K562 (cell line): ENCODE measurements at regions not wholly inside any gene's neighbourhood (a gene's known extent, or its start where the extent isn't known, plus 50 kb on each side); places are given as distances from the start of the nearest gene placed in this dataset.

Experiments used
- ATAC-seq: fragments of 200-7000 bp; cut with Tn5 transposase; 3 replicates; pipeline ENCODE4 v1.9.1; 2020; ENCODE audit warnings: moderate library complexity
- BruUV-seq: library from RNA; stranded (reverse); fragments of 400-500 nt; replicated peaks from 2 replicates; lab custom pipeline; 2021; lab: Mats Ljungman, UMichigan
- CTCF ChIA-PET: fragments of 300-600 bp; formaldehyde crosslinking; extraction: SDS; loops from one replicate; lab custom pipeline; 2021; ENCODE audit warnings: low intra/inter-chr PET ratio; lab: Yijun Ruan, JAX
- POLR2A ChIA-PET: fragments of 300-600, 350-650 bp; sonication (Branson Sonifier 250); formaldehyde crosslinking; extraction: SDS; loops from one replicate; lab custom pipeline; 2021; ENCODE audit warnings: antibody characterized with exemption, inconsistent platforms; lab: Yijun Ruan, JAX
- DNase-seq, 4 experiments: peaks; one replicate each; pipeline versions ENCODE4 v3.0.0 to v3.0.0-alpha.2; 2011 to 2018; ENCODE audit warnings: low spot score in 3 of 4, mixed read lengths in 3 of 4; ENCODE audit errors: extremely low read depth in 1 of 4
- FAIRE-seq: peaks from 2 replicates; lab custom pipeline; 2011; peaks lifted over from hg19 to GRCh38; lab: Jason Lieb, UNC
- H2AFZ ChIP-seq: 2 replicates; pipeline ENCODE4 v1.6.0; 2011; ENCODE audit warnings: low read depth, low read length, control low read depth, inconsistent platforms
- H3K27ac ChIP-seq: fragments of 200-600 bp; 3 replicates; pipeline ENCODE4 v1.8.0; 2011; ENCODE audit warnings: low read depth, mild to moderate bottlenecking, control low read depth, inconsistent platforms, low read length, moderate library complexity, mixed read lengths; ENCODE audit errors: extremely low read depth
- H3K27me3 ChIP-seq, 2 experiments: fragments of 300-600 bp in 1 of 2; 2 replicates in 1 of 2; 3 replicates in 1 of 2; pipeline versions ENCODE4 v1.6.0 to v1.8.0; 2011; ENCODE audit warnings: inconsistent platforms in 2 of 2, low read length in 2 of 2, mild to moderate bottlenecking in 1 of 2, mixed read lengths in 1 of 2, moderate library complexity in 1 of 2; ENCODE audit not compliant: control insufficient read depth in 2 of 2, insufficient read depth in 2 of 2
- H3K36me3 ChIP-seq: fragments of 300-600 bp; 3 replicates; pipeline ENCODE4 v1.8.0; 2011; ENCODE audit warnings: mild to moderate bottlenecking, low read length, inconsistent platforms; ENCODE audit not compliant: control insufficient read depth, insufficient read depth
- H3K4me1 ChIP-seq, 2 experiments: fragments of 200-600 bp in 1 of 2; replicated peaks in 1 of 2; 2 replicates in 1 of 2; 3 replicates in 1 of 2; pipeline versions ENCODE4 v1.5.1 to v1.8.0; 2011; ENCODE audit warnings: inconsistent platforms in 2 of 2, low read length in 2 of 2, mild to moderate bottlenecking in 1 of 2, mixed read lengths in 1 of 2, moderate library complexity in 1 of 2; ENCODE audit not compliant: control insufficient read depth in 2 of 2, insufficient read depth in 2 of 2
- H3K4me2 ChIP-seq: 2 replicates; pipeline ENCODE4 v1.6.1; 2011; ENCODE audit warnings: low read length, control low read depth, inconsistent platforms, mixed read lengths; ENCODE audit not compliant: insufficient read depth
- H3K4me3 ChIP-seq: fragments of 200-600 bp; sonication (generic), shearing (Covaris generic); 2 replicates; pipeline ENCODE4 v1.5.1; 2016; ENCODE audit warnings: control low read depth, inconsistent platforms
- H3K79me2 ChIP-seq: fragments of 200-600 bp; 3 replicates; pipeline ENCODE4 v1.8.0; 2011; ENCODE audit warnings: low read length, inconsistent platforms; ENCODE audit not compliant: control insufficient read depth, insufficient read depth
- H3K9ac ChIP-seq, 2 experiments: 2 replicates each; pipeline versions ENCODE4 v1.6.0 to v1.6.1; 2011; ENCODE audit warnings: low read depth in 2 of 2, low read length in 2 of 2, control low read depth in 1 of 2, inconsistent platforms in 1 of 2, mild to moderate bottlenecking in 1 of 2, mixed read lengths in 1 of 2; ENCODE audit not compliant: insufficient read depth in 1 of 2
- H3K9me1 ChIP-seq: one replicate; pipeline ENCODE4 v1.6.0; 2011; ENCODE audit warnings: inconsistent platforms, mild to moderate bottlenecking, low read length, moderate library complexity; ENCODE audit not compliant: control insufficient read depth, insufficient read depth
- H3K9me3 ChIP-seq: replicated peaks from 2 replicates; pipeline ENCODE4 v1.5.1; 2011; ENCODE audit warnings: low read depth, low read length, inconsistent platforms; ENCODE audit not compliant: control insufficient read depth, insufficient read depth
- H4K20me1 ChIP-seq: replicated peaks from 2 replicates; pipeline ENCODE4 v1.6.1; 2011; ENCODE audit warnings: low read length, inconsistent platforms, mixed read lengths; ENCODE audit not compliant: control insufficient read depth, insufficient read depth
- ATF7 ChIP-seq: fragments of 450-650 bp; IDR thresholded peaks from 2 replicates; pipeline ENCODE4 v1.7.1; 2014; ENCODE audit warnings: mild to moderate bottlenecking, moderate library complexity
- CBX2 ChIP-seq: fragments of 200-600 bp; sonication (generic); IDR thresholded peaks from one replicate; pipeline ENCODE4 v1.6.1; 2012; ENCODE audit warnings: mild to moderate bottlenecking, low read length, inconsistent platforms; ENCODE audit not compliant: insufficient read depth, poor library complexity, severe bottlenecking
- DDX20 ChIP-seq: fragments of 450-650 bp; IDR thresholded peaks from 2 replicates; pipeline ENCODE4 v1.6.1; 2016; ENCODE audit warnings: missing genetic modification characterization, low read depth, mild to moderate bottlenecking, missing compliant biosample characterization, moderate library complexity
- HMG20B ChIP-seq: fragments of 250-450 bp; sonication (Bioruptor Pico); IDR thresholded peaks from 2 replicates; pipeline ENCODE4 v1.5.0; 2021; ENCODE audit warnings: mild to moderate bottlenecking
- KLF10 ChIP-seq: fragments of 250-450 bp; sonication (Bioruptor Pico); IDR thresholded peaks from 2 replicates; pipeline ENCODE4 v1.6.1; 2021; ENCODE audit warnings: matching md5 sums
- POLR3G ChIP-seq: IDR thresholded peaks from 2 replicates; pipeline ENCODE4 v1.6.1; 2011; ENCODE audit not compliant: insufficient read length, insufficient replicate concordance; ENCODE audit errors: extremely low read depth
- TRIM28 ChIP-seq: fragments of 450-650 bp; IDR thresholded peaks from 2 replicates; pipeline ENCODE4 v1.6.1; 2017
- ZBED1 ChIP-seq: IDR thresholded peaks from 2 replicates; pipeline ENCODE4 v1.6.1; 2014
- ZNF224 ChIP-seq: sonication (generic); formaldehyde crosslinking; IDR thresholded peaks from 2 replicates; pipeline ENCODE4 v1.8.0; 2022; ENCODE audit warnings: mild to moderate bottlenecking, missing genetic modification reagents
- WGBS: fragments of 100-300 bp; shearing (Covaris generic); methylation state at CpG from one replicate; pipeline ENCODE4 v1.1.6; 2016; ENCODE audit warnings: low coverage, mixed read lengths; ENCODE audit not compliant: insufficient coverage; ENCODE audit errors: missing lambda C conversion rate; 5-methylcytosine and 5-hydroxymethylcytosine counted together
- in situ Hi-C: fragments of 300-500 bp; cut with MboI; formaldehyde crosslinking; loops from 4 replicates; pipeline ENCODE4 v1.15.0; 2018; ENCODE audit warnings: inconsistent platforms, mixed read lengths
- intact Hi-C: fragments of 100-400 bp; cut with micrococcal nuclease; formaldehyde crosslinking; loops from 2 replicates; pipeline ENCODE4 v1.14.2; 2022
- TF ChIP-seq, protein P1 (sequence below): sonication (generic); formaldehyde crosslinking; IDR thresholded peaks from 2 replicates; pipeline ENCODE4 v1.8.0; 2022; ENCODE audit warnings: mild to moderate bottlenecking, missing genetic modification reagents
- TF ChIP-seq, protein P2 (sequence below): conservative IDR thresholded peaks from 2 replicates; pipeline ENCODE4 v1.6.1; 2011; ENCODE audit warnings: low read depth, mild to moderate bottlenecking, low read length; ENCODE audit not compliant: control insufficient read depth
- TF ChIP-seq, protein P3 (sequence below): fragments of 250-450 bp; sonication (Bioruptor Pico); IDR thresholded peaks from 2 replicates; pipeline ENCODE4 v1.8.0; 2022; ENCODE audit warnings: inconsistent platforms, mild to moderate bottlenecking, moderate library complexity, borderline replicate concordance
- TF ChIP-seq, protein P4 (sequence below), 2 experiments: fragments of 450-650 bp in 1 of 2; IDR thresholded peaks; 2 replicates each; pipeline ENCODE4 v1.6.1; 2011 to 2017; ENCODE audit warnings: low read depth in 2 of 2, antibody characterized with exemption in 1 of 2, borderline replicate concordance in 1 of 2, low read length in 1 of 2, mild to moderate bottlenecking in 1 of 2, mixed read lengths in 1 of 2; ENCODE audit not compliant: control insufficient read depth in 1 of 2

DNA sequence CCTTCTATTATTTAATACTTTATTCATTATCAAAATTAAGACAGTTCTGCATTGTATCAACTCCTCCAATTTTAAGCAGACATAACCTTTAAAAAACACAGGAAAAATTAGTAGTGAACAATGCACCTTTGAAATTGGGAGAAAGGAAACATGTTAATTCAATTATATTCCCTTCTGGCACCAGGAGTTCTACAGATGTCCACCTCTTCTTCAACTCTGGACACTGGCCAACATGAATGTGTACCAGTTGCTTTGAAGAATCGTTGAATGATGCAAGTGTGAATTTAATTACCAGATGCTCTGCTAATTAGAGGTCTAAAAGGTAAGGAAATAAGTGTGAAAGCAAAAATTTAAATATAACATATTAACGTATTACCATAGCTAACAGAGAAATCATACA, 206.7 kb upstream of the IGFBP3 start (continued):
- TF ChIP-seq ZNF224 (CRISPR knock-in tag) = no peak
- no peak for TF ChIP-seq CBX2
- TF ChIP-seq, protein P1, sequence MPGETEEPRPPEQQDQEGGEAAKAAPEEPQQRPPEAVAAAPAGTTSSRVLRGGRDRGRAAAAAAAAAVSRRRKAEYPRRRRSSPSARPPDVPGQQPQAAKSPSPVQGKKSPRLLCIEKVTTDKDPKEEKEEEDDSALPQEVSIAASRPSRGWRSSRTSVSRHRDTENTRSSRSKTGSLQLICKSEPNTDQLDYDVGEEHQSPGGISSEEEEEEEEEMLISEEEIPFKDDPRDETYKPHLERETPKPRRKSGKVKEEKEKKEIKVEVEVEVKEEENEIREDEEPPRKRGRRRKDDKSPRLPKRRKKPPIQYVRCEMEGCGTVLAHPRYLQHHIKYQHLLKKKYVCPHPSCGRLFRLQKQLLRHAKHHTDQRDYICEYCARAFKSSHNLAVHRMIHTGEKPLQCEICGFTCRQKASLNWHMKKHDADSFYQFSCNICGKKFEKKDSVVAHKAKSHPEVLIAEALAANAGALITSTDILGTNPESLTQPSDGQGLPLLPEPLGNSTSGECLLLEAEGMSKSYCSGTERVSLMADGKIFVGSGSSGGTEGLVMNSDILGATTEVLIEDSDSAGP (CRISPR knock-in tag) = no peak

DNA sequence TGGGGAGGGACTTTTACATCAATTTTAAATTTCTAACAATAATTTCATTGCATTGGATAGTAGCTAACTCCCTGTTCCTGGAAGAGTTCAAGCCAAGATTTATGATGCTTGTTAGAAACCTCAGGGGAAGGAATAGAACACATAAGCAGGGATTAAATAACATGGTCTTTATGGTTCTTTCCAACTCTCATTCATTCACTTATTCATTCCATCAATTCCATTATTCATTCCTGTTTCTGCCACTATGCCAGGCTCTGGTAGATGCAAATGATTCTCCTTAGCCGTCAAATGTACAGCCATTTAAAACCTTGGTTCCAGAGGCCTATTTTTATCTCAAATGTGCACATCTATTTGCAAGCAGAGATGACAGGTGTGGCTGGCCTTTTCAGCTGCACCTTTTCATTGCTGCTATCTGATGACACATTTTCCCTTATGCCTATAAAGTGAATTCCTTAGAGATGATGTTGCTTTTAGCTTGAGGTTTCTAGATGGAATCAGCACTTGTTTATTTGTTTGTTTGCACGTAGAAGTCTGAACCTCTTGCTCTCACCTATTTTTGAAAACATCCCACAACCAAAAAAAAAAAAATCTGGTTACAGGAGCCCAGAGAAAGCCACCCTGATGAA, 205.7 kb upstream of the IGFBP3 start:
- Histone ChIP-seq H3K4me3 (no peak overlapping the region), H3K36me3 (no peaks in the 10 kb centered on the region), H4K20me1 (no peaks in the 10 kb centered on the region), H3K9ac (no peak overlapping the region), H3K9me1 (no peaks in the 10 kb centered on the region), H3K4me1 (no peaks in the 10 kb centered on the region), H3K27me3 (no peaks in the 10 kb centered on the region), H3K9me3 (peaks cover 3% of the 10 kb centered on the region; the same call in 1 of the 2 replicates), H3K79me2 (no peaks in the 10 kb centered on the region), H3K4me2 (no peak overlapping the region), H2AFZ (no peak overlapping the region), H3K27ac (no peak overlapping the region)
- in situ Hi-C loops = no loop called here
- no peak for ATAC-seq
- WGBS = 0% methylated on average over 2 of the region's 2 CpGs
- FAIRE-seq = no peak
- no TSS peak for BruUV-seq
- POLR2A ChIA-PET = no interaction called here
- CTCF ChIA-PET = no interaction called here
- intact Hi-C loops = no loop called here
- DNase-seq = no peak
- no peak for TF ChIP-seq DDX20 (tag)
- no peak for TF ChIP-seq KLF10 (CRISPR knock-in tag)
- TF ChIP-seq, protein P2, sequence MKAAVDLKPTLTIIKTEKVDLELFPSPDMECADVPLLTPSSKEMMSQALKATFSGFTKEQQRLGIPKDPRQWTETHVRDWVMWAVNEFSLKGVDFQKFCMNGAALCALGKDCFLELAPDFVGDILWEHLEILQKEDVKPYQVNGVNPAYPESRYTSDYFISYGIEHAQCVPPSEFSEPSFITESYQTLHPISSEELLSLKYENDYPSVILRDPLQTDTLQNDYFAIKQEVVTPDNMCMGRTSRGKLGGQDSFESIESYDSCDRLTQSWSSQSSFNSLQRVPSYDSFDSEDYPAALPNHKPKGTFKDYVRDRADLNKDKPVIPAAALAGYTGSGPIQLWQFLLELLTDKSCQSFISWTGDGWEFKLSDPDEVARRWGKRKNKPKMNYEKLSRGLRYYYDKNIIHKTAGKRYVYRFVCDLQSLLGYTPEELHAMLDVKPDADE = no peak
- TF ChIP-seq, protein P3, sequence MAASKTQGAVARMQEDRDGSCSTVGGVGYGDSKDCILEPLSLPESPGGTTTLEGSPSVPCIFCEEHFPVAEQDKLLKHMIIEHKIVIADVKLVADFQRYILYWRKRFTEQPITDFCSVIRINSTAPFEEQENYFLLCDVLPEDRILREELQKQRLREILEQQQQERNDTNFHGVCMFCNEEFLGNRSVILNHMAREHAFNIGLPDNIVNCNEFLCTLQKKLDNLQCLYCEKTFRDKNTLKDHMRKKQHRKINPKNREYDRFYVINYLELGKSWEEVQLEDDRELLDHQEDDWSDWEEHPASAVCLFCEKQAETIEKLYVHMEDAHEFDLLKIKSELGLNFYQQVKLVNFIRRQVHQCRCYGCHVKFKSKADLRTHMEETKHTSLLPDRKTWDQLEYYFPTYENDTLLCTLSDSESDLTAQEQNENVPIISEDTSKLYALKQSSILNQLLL = no peak
- TF ChIP-seq ATF7 = no peak
- TF ChIP-seq POLR3G = no peak
- no peak for TF ChIP-seq ZBED1
- no peak for TF ChIP-seq TRIM28
- TF ChIP-seq, protein P4, sequence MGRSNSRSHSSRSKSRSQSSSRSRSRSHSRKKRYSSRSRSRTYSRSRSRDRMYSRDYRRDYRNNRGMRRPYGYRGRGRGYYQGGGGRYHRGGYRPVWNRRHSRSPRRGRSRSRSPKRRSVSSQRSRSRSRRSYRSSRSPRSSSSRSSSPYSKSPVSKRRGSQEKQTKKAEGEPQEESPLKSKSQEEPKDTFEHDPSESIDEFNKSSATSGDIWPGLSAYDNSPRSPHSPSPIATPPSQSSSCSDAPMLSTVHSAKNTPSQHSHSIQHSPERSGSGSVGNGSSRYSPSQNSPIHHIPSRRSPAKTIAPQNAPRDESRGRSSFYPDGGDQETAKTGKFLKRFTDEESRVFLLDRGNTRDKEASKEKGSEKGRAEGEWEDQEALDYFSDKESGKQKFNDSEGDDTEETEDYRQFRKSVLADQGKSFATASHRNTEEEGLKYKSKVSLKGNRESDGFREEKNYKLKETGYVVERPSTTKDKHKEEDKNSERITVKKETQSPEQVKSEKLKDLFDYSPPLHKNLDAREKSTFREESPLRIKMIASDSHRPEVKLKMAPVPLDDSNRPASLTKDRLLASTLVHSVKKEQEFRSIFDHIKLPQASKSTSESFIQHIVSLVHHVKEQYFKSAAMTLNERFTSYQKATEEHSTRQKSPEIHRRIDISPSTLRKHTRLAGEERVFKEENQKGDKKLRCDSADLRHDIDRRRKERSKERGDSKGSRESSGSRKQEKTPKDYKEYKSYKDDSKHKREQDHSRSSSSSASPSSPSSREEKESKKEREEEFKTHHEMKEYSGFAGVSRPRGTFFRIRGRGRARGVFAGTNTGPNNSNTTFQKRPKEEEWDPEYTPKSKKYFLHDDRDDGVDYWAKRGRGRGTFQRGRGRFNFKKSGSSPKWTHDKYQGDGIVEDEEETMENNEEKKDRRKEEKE (IDR thresholded peaks at IDR 0.05; ENCODE audit: borderline replicate concordance in 1 of 2, control insufficient read depth in 1 of 2, low read depth in 2 of 2, low read length in 1 of 2) = no peak
- no peak for TF ChIP-seq HMG20B (CRISPR knock-in tag)
